HL-60 (cell line): ENCODE measurements at regions not wholly inside any gene's neighbourhood (a gene's known extent, or its start where the extent isn't known, plus 50 kb on each side); places are given as distances from the start of the nearest gene placed in this dataset.

ENCODE experiments used
- DNase-seq, 2 experiments: peaks; one replicate each; pipeline ENCODE4 v3.0.0-alpha.2; 2010 to 2020; ENCODE audit warnings: low read depth in 1 of 2, low spot score in 1 of 2
- H3K27ac ChIP-seq: fragments of 250-450 bp; sonication (Bioruptor Pico); replicated peaks from 2 replicates; pipeline ENCODE4 v1.5.1; 2020; ENCODE audit warnings: mild to moderate bottlenecking, moderate library complexity
- H3K27me3 ChIP-seq: fragments of 250-450 bp; sonication (Bioruptor Pico); 2 replicates; pipeline ENCODE4 v1.5.1; 2021; ENCODE audit warnings: mild to moderate bottlenecking, moderate library complexity; ENCODE audit not compliant: insufficient read depth, poor library complexity, severe bottlenecking
- H3K4me3 ChIP-seq: replicated peaks from 2 replicates; pipeline ENCODE4 v1.5.1; 2011; ENCODE audit warnings: mild to moderate bottlenecking, control low read depth, low read length; ENCODE audit not compliant: insufficient read depth
- CTCF ChIP-seq: IDR thresholded peaks from one replicate; pipeline ENCODE4 v1.5.1; 2011; ENCODE audit warnings: low read length, control low read depth, inconsistent platforms; ENCODE audit not compliant: insufficient read depth
- GABPA ChIP-seq: IDR thresholded peaks from 2 replicates; pipeline ENCODE4 v1.6.1; 2012; ENCODE audit warnings: low read depth
- POLR2AphosphoS5 ChIP-seq: IDR thresholded peaks from 2 replicates; pipeline ENCODE4 v1.6.1; 2012; ENCODE audit warnings: low read depth
- REST ChIP-seq: IDR thresholded peaks from 2 replicates; pipeline ENCODE4 v1.6.1; 2012; ENCODE audit warnings: low read depth; ENCODE audit not compliant: insufficient replicate concordance
- SPI1 ChIP-seq: IDR thresholded peaks from 2 replicates; pipeline ENCODE4 v1.6.1; 2012; ENCODE audit warnings: low read depth, mild to moderate bottlenecking, borderline replicate concordance

- no peak overlapping the region for H3K4me3 ChIP-seq
- no peak for DNase-seq
- no peak overlapping the region for H3K27ac ChIP-seq
- no peak for TF ChIP-seq POLR2AphosphoS5
- TF ChIP-seq REST = no peak
- TF ChIP-seq CTCF = no peak
- no peak for TF ChIP-seq GABPA
- no peak for TF ChIP-seq SPI1
- H3K27me3 ChIP-seq = no peaks in the 10 kb centered on the region
These were observed 116.1 kb upstream of the TNC start for GRCh38 chr9:115234094-115234493.

- Histone ChIP-seq H3K27me3 (no peaks in the 10 kb centered on the region), H3K27ac (no peak overlapping the region), H3K4me3 (no peak overlapping the region)
- no peak for DNase-seq
- TF ChIP-seq POLR2AphosphoS5 (no peak), REST (no peak), CTCF (no peak), SPI1 (no peak), GABPA (no peak)
These were observed 117.3 kb upstream of the TNC start for GRCh38 chr9:115235221-115235620.

- TF ChIP-seq SPI1 = no peak
- no peak for TF ChIP-seq GABPA
- TF ChIP-seq CTCF = no peak
- TF ChIP-seq POLR2AphosphoS5 = no peak
- no peak for TF ChIP-seq REST
- Histone ChIP-seq H3K4me3 (no peak overlapping the region), H3K27ac (no peak overlapping the region), H3K27me3 (no peaks in the 10 kb centered on the region)
- DNase-seq = no peak
These were observed 119.5 kb upstream of the TNC start for GRCh38 chr9:115237385-115237998.
